SK-N-SH (cell line): ENCODE measurements at regions not wholly inside any gene's neighbourhood (a gene's known extent, or its start where the extent isn't known, plus 50 kb on each side); places are given as distances from the start of the nearest gene placed in this dataset.

Experiments
- CTCF ChIA-PET: fragments of 300-600, 350-600 bp; formaldehyde crosslinking; extraction: SDS; loops from one replicate; lab custom pipeline; 2021; lab: Yijun Ruan, JAX
- POLR2A ChIA-PET: fragments of 350-600 bp; sonication (Branson Sonifier 250); formaldehyde crosslinking; extraction: SDS; loops from one replicate; lab custom pipeline; 2020; ENCODE audit warnings: antibody characterized with exemption, inconsistent platforms; lab: Yijun Ruan, JAX
- DNase-seq: peaks from one replicate; pipeline ENCODE4 v3.0.0; 2012
- H2AFZ ChIP-seq: fragments of 200-600 bp; sonication (generic); 2 replicates; pipeline ENCODE4 v1.8.1; 2016; ENCODE audit warnings: antibody characterized with exemption, mild to moderate bottlenecking, low read depth
- H3F3A ChIP-seq: fragments of 200-600 bp; sonication (generic); replicated peaks from 2 replicates; pipeline ENCODE3; 2016; ENCODE audit warnings: antibody characterized with exemption, mild to moderate bottlenecking; ENCODE audit not compliant: insufficient read depth
- H3K27ac ChIP-seq, 2 experiments: fragments of 200-500 bp in 1 of 2; fragments of 200-600 bp in 1 of 2; sonication (Bioruptor generic) in 1 of 2; sonication (generic), shearing (Covaris generic) in 1 of 2; 2 replicates each; pipeline versions ENCODE4 v1.5.1 to v1.6.1; 2014 to 2016; ENCODE audit warnings: low read depth in 2 of 2, inconsistent platforms in 1 of 2, low read length in 1 of 2, mild to moderate bottlenecking in 1 of 2, mixed read lengths in 1 of 2
- H3K27me3 ChIP-seq: fragments of 200-600 bp; sonication (generic), shearing (Covaris generic); 2 replicates; pipeline ENCODE4 v1.6.1; 2016; ENCODE audit warnings: mixed run types; ENCODE audit not compliant: insufficient read depth
- H3K36me3 ChIP-seq, 2 experiments: fragments of 200-500 bp in 1 of 2; fragments of 200-600 bp in 1 of 2; sonication (Bioruptor generic) in 1 of 2; sonication (generic) in 1 of 2; replicated peaks in 1 of 2; 2 replicates each; pipeline versions ENCODE3 to v1.5.1; 2014 to 2016; ENCODE audit warnings: low read length in 1 of 2, mild to moderate bottlenecking in 1 of 2; ENCODE audit not compliant: insufficient read depth in 2 of 2, control insufficient read depth in 1 of 2
- H3K4me1 ChIP-seq, 2 experiments: fragments of 200-500 bp in 1 of 2; fragments of 200-600 bp in 1 of 2; sonication (Bioruptor generic) in 1 of 2; sonication (generic), shearing (Covaris generic) in 1 of 2; 2 replicates each; pipeline versions ENCODE4 v1.5.1 to v1.6.1; 2014 to 2016; ENCODE audit warnings: low read depth in 1 of 2, low read length in 1 of 2, mixed run types in 1 of 2; ENCODE audit not compliant: insufficient read depth in 2 of 2, control insufficient read depth in 1 of 2
- H3K4me2 ChIP-seq: fragments of 200-600 bp; sonication (generic), shearing (Covaris generic); 2 replicates; pipeline ENCODE4 v1.6.1; 2017; ENCODE audit warnings: mixed run types
- H3K4me3 ChIP-seq, 2 experiments: fragments of 200-500 bp in 1 of 2; fragments of 200-600 bp in 1 of 2; sonication (Bioruptor generic) in 1 of 2; sonication (generic), shearing (Covaris generic) in 1 of 2; 2 replicates each; pipeline versions ENCODE4 v1.5.1 to v1.8.1; 2014 to 2016; ENCODE audit warnings: low read depth in 2 of 2, inconsistent platforms in 1 of 2, low read length in 1 of 2, mild to moderate bottlenecking in 1 of 2, mixed read lengths in 1 of 2, moderate library complexity in 1 of 2
- H3K79me2 ChIP-seq: fragments of 200-600 bp; sonication (generic); 2 replicates; pipeline ENCODE4 v1.8.1; 2017; ENCODE audit warnings: mild to moderate bottlenecking; ENCODE audit not compliant: insufficient read depth
- H3K9ac ChIP-seq: fragments of 200-600 bp; sonication (generic); 2 replicates; pipeline ENCODE4 v1.6.1; 2017; ENCODE audit warnings: mixed run types
- H3K9me2 ChIP-seq: fragments of 200-600 bp; sonication (generic); 2 replicates; pipeline ENCODE4 v1.6.1; 2017; ENCODE audit warnings: mixed run types
- H3K9me3 ChIP-seq: fragments of 200-600 bp; sonication (generic); 2 replicates; pipeline ENCODE4 v1.6.1; 2017; ENCODE audit warnings: mixed run types, mild to moderate bottlenecking, moderate library complexity
- H4K20me1 ChIP-seq: fragments of 200-600 bp; sonication (generic); 2 replicates; pipeline ENCODE4 v1.6.1; 2017; ENCODE audit warnings: mild to moderate bottlenecking, mixed run types; ENCODE audit not compliant: insufficient read depth
- CHD2 ChIP-seq: fragments of 150-350 bp; IDR thresholded peaks from 2 replicates; pipeline ENCODE4 v1.6.1; 2018; ENCODE audit warnings: low read length; ENCODE audit not compliant: partially characterized antibody
- ELF1 ChIP-seq: IDR thresholded peaks from 2 replicates; pipeline ENCODE4 v1.4.0; 2012
- EP300 ChIP-seq, 2 experiments: IDR thresholded peaks; 2 replicates each; pipeline versions ENCODE4 v1.4.0 to v1.6.1; 2012; ENCODE audit warnings: borderline replicate concordance in 1 of 2, low read depth in 1 of 2, low read length in 1 of 2
- FOSL2 ChIP-seq: IDR thresholded peaks from 2 replicates; pipeline ENCODE4 v1.4.0; 2012; ENCODE audit warnings: low read depth, mild to moderate bottlenecking, moderate library complexity, borderline replicate concordance
- FOXJ3 ChIP-seq: sonication (generic); formaldehyde crosslinking; IDR thresholded peaks from 2 replicates; pipeline ENCODE4 v1.5.1; 2020; ENCODE audit warnings: mild to moderate bottlenecking, missing genetic modification reagents
- MXI1 ChIP-seq: IDR thresholded peaks from 2 replicates; pipeline ENCODE4 v1.6.1; 2012; ENCODE audit warnings: mild to moderate bottlenecking, low read depth, low read length, improper control_type of control experiment
- NFIC ChIP-seq: IDR thresholded peaks from 2 replicates; pipeline ENCODE4 v1.4.0; 2012; ENCODE audit warnings: borderline replicate concordance
- PBX3 ChIP-seq: IDR thresholded peaks from 2 replicates; pipeline ENCODE4; 2012
- POLR2AphosphoS5 ChIP-seq: IDR thresholded peaks from 2 replicates; pipeline ENCODE4 v1.6.1; 2012; ENCODE audit warnings: low read depth, low read length
- RCOR1 ChIP-seq: fragments of 150-350 bp; IDR thresholded peaks from 2 replicates; pipeline ENCODE4 v1.6.1; 2017; ENCODE audit warnings: antibody characterized with exemption, low read length
- SIN3A ChIP-seq: IDR thresholded peaks from 2 replicates; pipeline ENCODE4 v1.6.1; 2012; ENCODE audit warnings: low read depth, mild to moderate bottlenecking, low read length, moderate library complexity, borderline replicate concordance
- SMC3 ChIP-seq: IDR thresholded peaks from 2 replicates; pipeline ENCODE4 v1.6.1; 2012; ENCODE audit warnings: low read depth, low read length, improper control_type of control experiment
- TEAD4 ChIP-seq: IDR thresholded peaks from 2 replicates; pipeline ENCODE4 v1.4.0; 2012; ENCODE audit warnings: mild to moderate bottlenecking, borderline replicate concordance; ENCODE audit not compliant: insufficient read depth
- USF1 ChIP-seq: IDR thresholded peaks from 2 replicates; pipeline ENCODE4 v1.4.0; 2012; ENCODE audit warnings: low read depth, borderline replicate concordance
- USF2 ChIP-seq: fragments of 150-350 bp; IDR thresholded peaks from 2 replicates; pipeline ENCODE4 v1.6.1; 2017; ENCODE audit warnings: antibody characterized with exemption, low read length, low read depth, borderline replicate concordance
- WGBS: methylation state at CpG from one replicate; pipeline ENCODE4 v1.1.6; 2017; ENCODE audit warnings: low lambda C conversion rate; 5-methylcytosine and 5-hydroxymethylcytosine counted together

GRCh38 chr9:135221951-135222631, 134.6 kb downstream of the OLFM1 start (continued):
- TF ChIP-seq EP300 (IDR thresholded peaks at IDR 0.05; ENCODE audit: borderline replicate concordance in 1 of 2, low read depth in 1 of 2, low read length in 1 of 2): no peak
- TF ChIP-seq ELF1: no peak

GRCh38 chr9:135222881-135223760, 135.7 kb downstream of the OLFM1 start:
- H3K4me3 ChIP-seq: no peak overlapping the region
- no peak overlapping the region for H3K9ac ChIP-seq
- DNase-seq: no peak
- H2AFZ ChIP-seq: no peak overlapping the region
- H3F3A ChIP-seq: peaks cover 8% of the 10 kb centered on the region
- H3K27me3 ChIP-seq: no peaks in the 10 kb centered on the region
- H3K9me2 ChIP-seq: no peaks in the 10 kb centered on the region
- no peaks in the 10 kb centered on the region for H3K36me3 ChIP-seq
- peaks cover 0 to 35% of the 10 kb centered on the region in 2 experiments; a peak in 2 of 4 replicates for H3K4me1 ChIP-seq
- no peaks in the 10 kb centered on the region for H3K9me3 ChIP-seq
- H4K20me1 ChIP-seq: no peaks in the 10 kb centered on the region
- H3K4me2 ChIP-seq: no peak overlapping the region
- CTCF ChIA-PET: interaction anchor here (5.0 to 8.1 kb wide), 2 partner anchors 136 to 189 kb away, joined by 24 to 48 read pairs; partner anchors contain the start of gene OLFM1
- no peak overlapping the region for H3K27ac ChIP-seq
- WGBS: 60% methylated on average over 30 of the region's 30 CpGs
- no peak for TF ChIP-seq SIN3A
- TF ChIP-seq USF1: no peak
- TF ChIP-seq ELF1: no peak
- TF ChIP-seq CHD2: no peak
- no peak for TF ChIP-seq FOXJ3 (CRISPR knock-in tag)
- no peak for TF ChIP-seq FOSL2
- TF ChIP-seq USF2: no peak
- TF ChIP-seq POLR2AphosphoS5: no peak
- no peak for TF ChIP-seq SMC3
- TF ChIP-seq MXI1: no peak
- TF ChIP-seq RCOR1: no peak
- no peak for TF ChIP-seq NFIC
- TF ChIP-seq PBX3: no peak
- no peak for TF ChIP-seq TEAD4
- POLR2A ChIA-PET: no interaction called here
- no peaks in the 10 kb centered on the region for H3K79me2 ChIP-seq
